ENCODE measurements at regions not wholly inside any gene's neighbourhood (a gene's known extent, or its start where the extent isn't known, plus 50 kb on each side); places are given as distances from the start of the nearest gene placed in this dataset.

GRCh38 chr14:56899829-56900228, 89.5 kb upstream of the OTX2 start:
- Histone ChIP-seq H3K36me3 (ENCODE audit: insufficient read depth, low read length) (no peaks in the 10 kb centered on the region), H3K9ac (ENCODE audit: low read length) (no peak overlapping the region), H2AFZ (ENCODE audit: low read depth, low read length) (no peak overlapping the region), H3K27ac (ENCODE audit: low read length) (no peak overlapping the region), H3K9me3 (ENCODE audit: low read length) (no peaks in the 10 kb centered on the region), H4K20me1 (ENCODE audit: insufficient read depth) (no peaks in the 10 kb centered on the region), H3K9me2 (ENCODE audit: insufficient read depth, low read length) (no peaks in the 10 kb centered on the region), H3K27me3 (ENCODE audit: insufficient read depth, low read depth, low read length) (no peaks in the 10 kb centered on the region), H3K4me2 (ENCODE audit: low read length) (no peak overlapping the region), H3K79me2 (replicated peaks; ENCODE audit: insufficient read depth, low read length) (no peaks in the 10 kb centered on the region), H3F3A (ENCODE audit: insufficient read depth, low read length, poor library complexity, severe bottlenecking) (no peaks in the 10 kb centered on the region), H3K4me3 (ENCODE audit: low read length) (no peak overlapping the region)
- TF ChIP-seq EP300 (conservative IDR thresholded peaks at IDR 0.05; ENCODE audit: poor library complexity, severe bottlenecking) (no peak), POLR2AphosphoS5 (IDR thresholded peaks at IDR 0.05) (no peak), REST (IDR thresholded peaks at IDR 0.05; ENCODE audit: borderline replicate concordance) (no peak), CTCF (IDR thresholded peaks at IDR 0.05; ENCODE audit: poor library complexity, severe bottlenecking) (no peak), SMC3 (conservative IDR thresholded peaks at IDR 0.05; ENCODE audit: poor library complexity) (no peak), TAF1 (IDR thresholded peaks at IDR 0.05; ENCODE audit: low read depth) (no peak), EZH2 (IDR thresholded peaks at IDR 0.05; ENCODE audit: borderline replicate concordance, insufficient read depth, low read length, poor library complexity, severe bottlenecking) (no peak)

- no peak overlapping the region for H3K9ac ChIP-seq (ENCODE audit: low read length)
- H3K36me3 ChIP-seq (ENCODE audit: insufficient read depth, low read length) = no peaks in the 10 kb centered on the region
- TF ChIP-seq POLR2AphosphoS5 (IDR thresholded peaks at IDR 0.05) = no peak
- no peak for TF ChIP-seq SMC3 (conservative IDR thresholded peaks at IDR 0.05; ENCODE audit: poor library complexity)
- no peak for TF ChIP-seq CTCF (IDR thresholded peaks at IDR 0.05; ENCODE audit: poor library complexity, severe bottlenecking)
- TF ChIP-seq MXI1 (conservative IDR thresholded peaks at IDR 0.05; ENCODE audit: poor library complexity, severe bottlenecking) = no peak
- no peak for TF ChIP-seq RAD21 (conservative IDR thresholded peaks at IDR 0.05)
- TF ChIP-seq REST (IDR thresholded peaks at IDR 0.05; ENCODE audit: borderline replicate concordance) = no peak
- no peak for TF ChIP-seq EZH2 (IDR thresholded peaks at IDR 0.05; ENCODE audit: borderline replicate concordance, insufficient read depth, low read length, poor library complexity, severe bottlenecking)
- TF ChIP-seq TAF1 (IDR thresholded peaks at IDR 0.05; ENCODE audit: low read depth) = no peak
- TF ChIP-seq EP300 (conservative IDR thresholded peaks at IDR 0.05; ENCODE audit: poor library complexity, severe bottlenecking) = no peak
- H3K27me3 ChIP-seq (ENCODE audit: insufficient read depth, low read depth, low read length) = no peaks in the 10 kb centered on the region
- no peaks in the 10 kb centered on the region for H3K9me3 ChIP-seq (ENCODE audit: low read length)
- no peaks in the 10 kb centered on the region for H3K9me2 ChIP-seq (ENCODE audit: insufficient read depth, low read length)
- H3K27ac ChIP-seq (ENCODE audit: low read length) = no peak overlapping the region
- no peak overlapping the region for H3K4me2 ChIP-seq (ENCODE audit: low read length)
- no peak overlapping the region for H3K4me3 ChIP-seq (ENCODE audit: low read length)
- no peak overlapping the region for H2AFZ ChIP-seq (ENCODE audit: low read depth, low read length)
- H3K79me2 ChIP-seq (replicated peaks; ENCODE audit: insufficient read depth, low read length) = no peaks in the 10 kb centered on the region
- H4K20me1 ChIP-seq (ENCODE audit: insufficient read depth) = no peaks in the 10 kb centered on the region
- H3F3A ChIP-seq (ENCODE audit: insufficient read depth, low read length, poor library complexity, severe bottlenecking) = no peaks in the 10 kb centered on the region
Measured at GRCh38 chr14:56896922-56897321, 86.6 kb upstream of the OTX2 start.

All from neural cell (in vitro differentiated cells).